HepG2 (cell line): ENCODE measurements at regions not wholly inside any gene's neighbourhood (a gene's known extent, or its start where the extent isn't known, plus 50 kb on each side); places are given as distances from the start of the nearest gene placed in this dataset.

Source experiments
- ATAC-seq: fragments of 200-7000 bp; cut with Tn5 transposase; 3 replicates; pipeline ENCODE4 v1.9.1; 2020; ENCODE audit warnings: mild to moderate bottlenecking, moderate library complexity
- BruUV-seq: library from RNA; stranded (reverse); fragments of 400-500 nt; replicated peaks from 2 replicates; lab custom pipeline; 2021; lab: Mats Ljungman, UMichigan
- CTCF ChIA-PET: fragments of 300-600 bp; formaldehyde crosslinking; extraction: SDS; loops from one replicate; lab custom pipeline; 2021; ENCODE audit warnings: low total read pairs, inconsistent platforms, low intra/inter-chr PET ratio; lab: Yijun Ruan, JAX
- POLR2A ChIA-PET: fragments of 350-600 bp; sonication (Branson Sonifier 250); formaldehyde crosslinking; loops from one replicate; lab custom pipeline; 2020; ENCODE audit warnings: antibody characterized with exemption, inconsistent platforms; lab: Yijun Ruan, JAX
- DNase-seq: peaks from one replicate; pipeline ENCODE4 v3.0.0-alpha.2; 2015; ENCODE audit warnings: low spot score
- FAIRE-seq: peaks from 3 replicates; lab custom pipeline; 2011; peaks lifted over from hg19 to GRCh38; lab: Jason Lieb, UNC
- H2AFZ ChIP-seq: one replicate; pipeline ENCODE4 v1.6.1; 2011; ENCODE audit warnings: low read length, inconsistent platforms
- H3K27ac ChIP-seq: fragments of 300-600 bp; 3 replicates; pipeline ENCODE4 v1.8.0; 2011; ENCODE audit warnings: mixed run types, mild to moderate bottlenecking, mixed read lengths, low read length, inconsistent platforms; ENCODE audit not compliant: insufficient read depth; ENCODE audit errors: extremely low read length
- H3K27me3 ChIP-seq, 2 experiments: fragments of 200-600 bp in 1 of 2; 2 replicates in 1 of 2; 3 replicates in 1 of 2; pipeline versions ENCODE4 v1.6.0 to v1.8.0; 2011; ENCODE audit warnings: low read length in 2 of 2, mild to moderate bottlenecking in 2 of 2, moderate library complexity in 2 of 2, inconsistent platforms in 1 of 2; ENCODE audit not compliant: insufficient read depth in 2 of 2, control insufficient read depth in 1 of 2
- H3K36me3 ChIP-seq, 2 experiments: fragments of 200-600 bp in 1 of 2; replicated peaks in 1 of 2; 2 replicates in 1 of 2; 3 replicates in 1 of 2; pipeline versions ENCODE4 v1.5.1 to v1.8.0; 2011; ENCODE audit warnings: low read length in 2 of 2, inconsistent platforms in 1 of 2; ENCODE audit not compliant: insufficient read depth in 2 of 2, control insufficient read depth in 1 of 2
- H3K4me1 ChIP-seq: 2 replicates; pipeline ENCODE4 v1.5.1; 2012; ENCODE audit warnings: low read length, inconsistent platforms; ENCODE audit not compliant: insufficient read depth
- H3K4me2 ChIP-seq: 2 replicates; pipeline ENCODE4 v1.6.0; 2011; ENCODE audit warnings: low read depth, low read length, inconsistent platforms
- H3K4me3 ChIP-seq, 3 experiments: fragments of 200-600 bp in 1 of 3; sonication (generic), shearing (Covaris generic) in 1 of 3; replicated peaks in 1 of 3; 2 replicates each; pipeline ENCODE4 v1.5.1; 2011 to 2016; ENCODE audit warnings: low read length in 3 of 3, inconsistent platforms in 2 of 3, low read depth in 2 of 3, mild to moderate bottlenecking in 2 of 3, control low read depth in 1 of 3, mixed read lengths in 1 of 3; ENCODE audit not compliant: insufficient read depth in 1 of 3
- H3K79me2 ChIP-seq: one replicate; pipeline ENCODE4 v1.6.1; 2011; ENCODE audit warnings: low read length, inconsistent platforms; ENCODE audit not compliant: insufficient read depth
- H3K9ac ChIP-seq: 2 replicates; pipeline ENCODE4 v1.6.0; 2011; ENCODE audit warnings: mild to moderate bottlenecking, low read depth, low read length, inconsistent platforms; ENCODE audit not compliant: insufficient read depth
- H3K9me3 ChIP-seq: 2 replicates; pipeline ENCODE4 v1.5.1; 2012; ENCODE audit warnings: mild to moderate bottlenecking, low read length
- H4K20me1 ChIP-seq: 2 replicates; pipeline ENCODE4 v1.6.0; 2011; ENCODE audit warnings: inconsistent platforms, mild to moderate bottlenecking, low read length, moderate library complexity; ENCODE audit not compliant: insufficient read depth
- CC2D1A ChIP-seq: sonication (generic); formaldehyde crosslinking; IDR thresholded peaks from 2 replicates; pipeline ENCODE4 v1.8.1; 2023; ENCODE audit warnings: mild to moderate bottlenecking, missing genetic modification reagents
- CSRNP1 ChIP-seq: sonication (generic); formaldehyde crosslinking; IDR thresholded peaks from 2 replicates; pipeline ENCODE4 v1.8.1; 2023; ENCODE audit warnings: mild to moderate bottlenecking, missing genetic modification reagents
- FIP1L1 ChIP-seq: fragments of 200-400 bp; formaldehyde crosslinking; IDR thresholded peaks from 2 replicates; pipeline ENCODE4 v1.6.1; 2018; ENCODE audit warnings: low read depth, mild to moderate bottlenecking, low read length, moderate library complexity, borderline replicate concordance; ENCODE audit not compliant: insufficient read depth
- FOXO1 ChIP-seq: sonication (generic); formaldehyde crosslinking; IDR thresholded peaks from 2 replicates; pipeline ENCODE4 v1.4.0; 2020; ENCODE audit warnings: missing genetic modification reagents
- NFE2 ChIP-seq: sonication (generic); formaldehyde crosslinking; IDR thresholded peaks from 2 replicates; pipeline ENCODE4 v1.4.0; 2020; ENCODE audit warnings: missing genetic modification reagents
- PBX3 ChIP-seq: sonication (generic); formaldehyde crosslinking; IDR thresholded peaks from 2 replicates; pipeline ENCODE4 v1.8.1; 2023; ENCODE audit warnings: missing genetic modification reagents, inconsistent platforms, borderline replicate concordance
- RELA ChIP-seq: sonication (generic); formaldehyde crosslinking; IDR thresholded peaks from 2 replicates; pipeline ENCODE4 v1.4.0; 2020; ENCODE audit warnings: missing genetic modification reagents
- TCF12 ChIP-seq, 2 experiments: fragments of 450-650 bp in 1 of 2; sonication (generic) in 1 of 2; formaldehyde crosslinking in 1 of 2; IDR thresholded peaks; 2 replicates each; pipeline versions ENCODE4 v1.6.1 to v1.8.0; 2017 to 2022; ENCODE audit warnings: antibody characterized with exemption in 1 of 2, mild to moderate bottlenecking in 1 of 2, missing genetic modification reagents in 1 of 2, moderate library complexity in 1 of 2
- TGIF2 ChIP-seq: IDR thresholded peaks from 2 replicates; pipeline ENCODE4 v1.6.1; 2016; ENCODE audit warnings: control low read depth, missing compliant biosample characterization
- YEATS4 ChIP-seq: sonication (generic); formaldehyde crosslinking; IDR thresholded peaks from 2 replicates; pipeline ENCODE4 v1.4.0; 2020; ENCODE audit warnings: missing genetic modification reagents, borderline replicate concordance
- ZBTB42 ChIP-seq: sonication (generic); formaldehyde crosslinking; IDR thresholded peaks from 2 replicates; pipeline ENCODE4 v1.5.0; 2020; ENCODE audit warnings: mild to moderate bottlenecking, missing genetic modification reagents
- ZNF234 ChIP-seq: sonication (generic); formaldehyde crosslinking; conservative IDR thresholded peaks from 2 replicates; pipeline ENCODE4 v1.5.1; 2020; ENCODE audit warnings: mild to moderate bottlenecking, missing genetic modification reagents
- ZNF354B ChIP-seq: sonication (generic); formaldehyde crosslinking; IDR thresholded peaks from 2 replicates; pipeline ENCODE4 v1.8.0; 2022; ENCODE audit warnings: mild to moderate bottlenecking, missing genetic modification reagents
- ZNF567 ChIP-seq: sonication (generic); formaldehyde crosslinking; IDR thresholded peaks from 2 replicates; pipeline ENCODE4 v1.8.1; 2023; ENCODE audit warnings: mild to moderate bottlenecking, missing genetic modification reagents, borderline replicate concordance
- ZNF772 ChIP-seq: sonication (generic); formaldehyde crosslinking; IDR thresholded peaks from 2 replicates; pipeline ENCODE4 v1.5.0; 2020; ENCODE audit warnings: mild to moderate bottlenecking, missing genetic modification reagents
- WGBS: methylation state at CpG from one replicate; pipeline ENCODE4 v1.1.6; 2017; ENCODE audit warnings: low lambda C conversion rate; 5-methylcytosine and 5-hydroxymethylcytosine counted together
- in situ Hi-C: cut with HindIII; loops from 2 replicates; pipeline ENCODE4 v1.10.0; 2017; ENCODE audit warnings: low pct_unique_long_range_greater_than_20kb; ENCODE audit not compliant: extremely low pct_ligation_motif_present
- intact Hi-C: fragments of 100-400 bp; cut with micrococcal nuclease; formaldehyde crosslinking; loops from one replicate; pipeline ENCODE4 v1.10.0; 2022; ENCODE audit not compliant: unreplicated experiment

GRCh38 chr12:92029136-92029535 lies 116.5 kb downstream of the BTG1 start:
- H3K27me3 ChIP-seq, result no peaks in the 10 kb centered on the region; a peak in 1 of 5 replicates
- no TSS peak for BruUV-seq
- in situ Hi-C loops (no loop called here), intact Hi-C loops (no loop called here)
- ChIA-PET CTCF (no interaction called here), POLR2A (no interaction called here)
- ATAC-seq (no peak), FAIRE-seq (no peak), DNase-seq (no peak)
- H2AFZ ChIP-seq, result no peak overlapping the region
- no peak overlapping the region for H3K27ac ChIP-seq
- no peaks in the 10 kb centered on the region for H3K9me3 ChIP-seq
- no peak overlapping the region for H3K4me2 ChIP-seq
- WGBS, result 39% methylated on average over 2 of the region's 2 CpGs
- no peaks in the 10 kb centered on the region for H3K36me3 ChIP-seq
- no peak overlapping the region for H3K4me3 ChIP-seq
- H3K79me2 ChIP-seq, result no peaks in the 10 kb centered on the region
- no peak overlapping the region for H3K9ac ChIP-seq
- H4K20me1 ChIP-seq, result no peaks in the 10 kb centered on the region
- no peaks in the 10 kb centered on the region for H3K4me1 ChIP-seq
- TF ChIP-seq ZNF772 (CRISPR knock-in tag), result no peak
- TF ChIP-seq CC2D1A (CRISPR knock-in tag), result no peak
- no peak for TF ChIP-seq CSRNP1 (CRISPR knock-in tag)
- TF ChIP-seq ZNF234 (CRISPR knock-in tag), result no peak
- no peak for TF ChIP-seq ZBTB42 (CRISPR knock-in tag)
- TF ChIP-seq ZNF354B (CRISPR knock-in tag), result no peak
- TF ChIP-seq PBX3 (CRISPR knock-in tag), result no peak
- TF ChIP-seq YEATS4 (CRISPR knock-in tag), result no peak
- no peak for TF ChIP-seq NFE2 (CRISPR knock-in tag)
- TF ChIP-seq FOXO1, result no peak
- TF ChIP-seq TCF12 (IDR thresholded peaks at IDR 0.05), result no peak
- no peak for TF ChIP-seq TCF12 (CRISPR knock-in tag; IDR thresholded peaks at IDR 0.05)
- TF ChIP-seq TGIF2, result no peak
- no peak for TF ChIP-seq RELA (CRISPR knock-in tag)
- no peak for TF ChIP-seq ZNF567
- no peak for TF ChIP-seq FIP1L1
